DOHH2 (cell line): ENCODE measurements at regions not wholly inside any gene's neighbourhood (a gene's known extent, or its start where the extent isn't known, plus 50 kb on each side); places are given as distances from the start of the nearest gene placed in this dataset.

Experiments used
- EZH2phosphoT487 ChIP-seq: fragments of 200-600 bp; sonication (generic); IDR thresholded peaks from 2 replicates; pipeline ENCODE4 v1.6.1; 2017; ENCODE audit warnings: borderline replicate concordance, mild to moderate bottlenecking, antibody characterized with exemption, low read length, moderate library complexity, mixed read lengths
- TF ChIP-seq, protein P1 (sequence below): fragments of 200-600 bp; sonication (generic); IDR thresholded peaks from one replicate; pipeline ENCODE4 v1.5.1; 2014; ENCODE audit warnings: antibody characterized with exemption, mild to moderate bottlenecking, low read depth, low read length; ENCODE audit not compliant: poor library complexity, severe bottlenecking

DNA sequence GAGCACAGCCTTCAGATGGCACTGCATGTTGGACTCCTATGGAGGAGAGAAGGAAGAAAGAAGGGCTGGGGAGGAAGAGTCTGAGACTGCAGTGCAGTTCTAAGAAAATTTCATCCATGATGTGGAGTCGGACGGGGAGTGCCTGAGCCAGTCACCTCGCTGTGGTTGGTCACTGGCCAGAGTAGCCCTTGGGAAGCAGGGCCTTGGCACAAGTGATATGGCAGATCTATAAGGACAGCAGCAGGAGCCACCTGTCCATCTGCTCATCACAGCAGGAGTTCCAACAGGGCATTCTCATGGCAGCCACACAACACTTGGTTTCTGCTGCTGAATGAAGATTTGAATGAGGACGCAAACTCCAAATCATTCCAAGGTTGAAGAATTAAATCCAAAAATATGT lies 314.8 kb downstream of the CYP26B1 start:
- TF ChIP-seq, protein P1, sequence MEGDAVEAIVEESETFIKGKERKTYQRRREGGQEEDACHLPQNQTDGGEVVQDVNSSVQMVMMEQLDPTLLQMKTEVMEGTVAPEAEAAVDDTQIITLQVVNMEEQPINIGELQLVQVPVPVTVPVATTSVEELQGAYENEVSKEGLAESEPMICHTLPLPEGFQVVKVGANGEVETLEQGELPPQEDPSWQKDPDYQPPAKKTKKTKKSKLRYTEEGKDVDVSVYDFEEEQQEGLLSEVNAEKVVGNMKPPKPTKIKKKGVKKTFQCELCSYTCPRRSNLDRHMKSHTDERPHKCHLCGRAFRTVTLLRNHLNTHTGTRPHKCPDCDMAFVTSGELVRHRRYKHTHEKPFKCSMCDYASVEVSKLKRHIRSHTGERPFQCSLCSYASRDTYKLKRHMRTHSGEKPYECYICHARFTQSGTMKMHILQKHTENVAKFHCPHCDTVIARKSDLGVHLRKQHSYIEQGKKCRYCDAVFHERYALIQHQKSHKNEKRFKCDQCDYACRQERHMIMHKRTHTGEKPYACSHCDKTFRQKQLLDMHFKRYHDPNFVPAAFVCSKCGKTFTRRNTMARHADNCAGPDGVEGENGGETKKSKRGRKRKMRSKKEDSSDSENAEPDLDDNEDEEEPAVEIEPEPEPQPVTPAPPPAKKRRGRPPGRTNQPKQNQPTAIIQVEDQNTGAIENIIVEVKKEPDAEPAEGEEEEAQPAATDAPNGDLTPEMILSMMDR: no peak
- TF ChIP-seq EZH2phosphoT487: no peak
